Mucosa of gallbladder (tissue), 1 donor: ENCODE measurements at regions not wholly inside any gene's neighbourhood (a gene's known extent, or its start where the extent isn't known, plus 50 kb on each side); places are given as distances from the start of the nearest gene placed in this dataset.

Experiments used
- DNase-seq: peaks from one replicate; pipeline ENCODE4 v3.0.0-alpha.2; 2020; ENCODE audit warnings: low spot score
- donor health status: DM: no; HTN: no; CAD: no.

DNA sequence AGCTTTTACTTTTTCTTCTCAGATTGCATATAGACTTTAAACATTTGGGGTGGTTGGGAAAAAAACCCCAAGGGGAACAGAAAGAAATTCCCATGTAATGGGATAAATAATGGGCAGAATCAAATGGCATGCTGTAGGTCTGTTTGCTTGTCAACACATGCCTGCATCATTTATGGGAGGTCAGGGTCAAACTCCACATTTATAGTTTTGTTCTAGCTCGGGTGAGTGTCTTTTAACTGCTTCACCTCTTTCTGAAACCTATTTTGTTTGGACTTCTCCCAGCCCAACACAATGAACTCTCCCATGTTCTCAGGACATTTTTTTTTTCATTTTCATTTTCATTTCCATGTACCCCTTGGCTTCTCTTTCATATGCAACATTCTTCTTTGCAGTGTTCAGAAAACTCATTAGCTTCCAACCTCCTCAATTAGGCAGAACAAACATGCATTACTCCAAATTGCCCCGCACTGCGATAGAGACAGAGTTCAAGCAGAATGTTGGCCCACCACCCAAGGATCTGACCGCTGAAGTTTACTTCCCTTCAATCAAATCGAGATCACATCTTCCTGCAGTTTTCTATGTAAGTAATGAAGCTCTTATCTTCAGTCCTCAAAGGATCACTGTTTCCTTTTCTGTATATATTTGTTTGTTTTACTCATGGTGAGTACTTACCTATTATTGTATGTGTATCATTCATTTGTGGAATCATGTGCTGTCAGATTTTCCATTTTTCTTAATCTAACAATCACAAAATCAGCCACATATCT, 354.6 kb downstream of the ZSWIM6 start:
- no peak for DNase-seq

DNA sequence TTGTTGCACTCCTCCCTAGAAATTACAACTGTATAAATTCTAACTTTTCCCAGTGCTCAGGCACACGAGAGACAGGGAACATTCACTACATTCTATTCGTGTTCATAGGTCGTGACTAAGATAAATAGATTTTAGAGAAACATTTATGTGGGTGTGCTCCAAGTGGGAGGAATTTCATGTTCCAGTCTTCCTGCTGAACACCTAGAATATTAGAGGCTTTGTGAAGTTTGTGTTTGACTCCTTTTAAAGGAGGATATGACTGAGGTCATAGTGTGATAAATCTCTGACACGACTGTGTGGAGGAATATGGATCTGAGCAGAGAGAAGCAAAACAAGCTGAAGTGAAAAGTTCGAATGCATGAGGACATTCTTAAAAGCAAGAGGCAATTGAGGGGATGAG, 355.3 kb downstream of the ZSWIM6 start:
- no peak for DNase-seq

DNA sequence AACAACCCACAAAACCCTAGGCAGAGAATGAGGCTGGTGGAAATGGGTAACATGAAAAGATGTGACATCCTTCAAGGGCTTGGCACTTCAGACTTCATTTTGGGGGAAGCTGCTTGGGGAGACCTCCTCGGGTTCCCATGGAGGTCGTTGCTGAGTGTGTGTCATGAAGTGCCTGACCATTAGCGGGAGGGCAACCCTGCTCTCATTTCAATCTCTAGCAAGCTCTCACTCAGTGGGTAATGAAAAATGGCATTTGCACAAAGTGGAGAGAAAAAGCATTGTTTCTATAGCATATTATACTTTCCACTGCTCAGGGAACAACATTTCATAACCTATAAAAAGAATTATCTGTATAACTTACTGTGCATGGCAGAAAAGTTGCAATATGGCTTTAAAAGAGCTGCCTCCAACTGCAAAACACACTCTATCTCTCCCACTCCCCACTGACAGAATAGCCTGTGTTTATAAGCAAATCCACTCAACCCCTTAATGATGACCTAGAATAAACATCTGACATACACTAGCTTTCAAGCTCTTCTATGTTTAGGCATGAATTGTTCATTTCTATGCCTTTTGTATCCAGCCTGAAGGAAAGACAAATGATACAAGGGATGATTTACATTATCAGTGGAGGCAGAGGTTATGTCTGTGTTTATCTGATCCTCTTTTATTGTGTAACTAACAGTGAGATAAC, 357.2 kb downstream of the ZSWIM6 start:
- no peak for DNase-seq

DNA sequence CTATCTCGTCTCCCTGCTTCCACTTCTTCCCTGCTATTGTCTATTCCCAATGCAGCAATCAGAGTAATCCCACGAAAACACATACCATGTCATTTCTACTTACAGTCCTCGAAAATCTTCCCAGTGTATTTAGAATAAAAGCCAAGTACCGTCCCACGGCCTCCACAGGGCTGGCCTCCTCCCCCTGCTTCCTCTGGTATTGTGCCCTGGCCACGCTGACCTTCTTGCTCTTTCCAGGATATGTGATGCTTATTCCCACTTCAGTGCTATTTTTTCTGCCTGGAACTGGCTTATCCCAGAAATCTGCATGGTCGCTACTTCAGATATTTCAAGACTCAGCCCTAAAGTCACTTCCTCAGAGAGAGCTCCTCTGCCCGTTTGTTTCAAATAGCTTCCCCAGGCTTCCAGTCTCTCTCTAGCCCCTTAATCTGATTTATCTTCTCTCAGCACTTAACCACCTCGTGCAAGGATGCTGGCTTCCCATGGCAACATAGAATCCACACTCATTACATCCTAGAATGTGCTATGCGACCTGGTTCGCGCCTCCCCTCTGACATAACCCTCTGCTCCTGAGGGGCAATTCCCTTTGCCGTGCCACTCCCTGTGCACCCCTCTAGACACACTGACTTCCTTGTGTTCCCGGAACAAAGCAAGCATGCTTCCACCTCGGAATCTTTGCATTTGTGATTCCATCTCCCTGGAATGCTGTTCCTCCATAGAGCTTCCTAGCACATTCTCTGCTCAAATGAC, 365.9 kb downstream of the ZSWIM6 start:
- DNase-seq = no peak

DNA sequence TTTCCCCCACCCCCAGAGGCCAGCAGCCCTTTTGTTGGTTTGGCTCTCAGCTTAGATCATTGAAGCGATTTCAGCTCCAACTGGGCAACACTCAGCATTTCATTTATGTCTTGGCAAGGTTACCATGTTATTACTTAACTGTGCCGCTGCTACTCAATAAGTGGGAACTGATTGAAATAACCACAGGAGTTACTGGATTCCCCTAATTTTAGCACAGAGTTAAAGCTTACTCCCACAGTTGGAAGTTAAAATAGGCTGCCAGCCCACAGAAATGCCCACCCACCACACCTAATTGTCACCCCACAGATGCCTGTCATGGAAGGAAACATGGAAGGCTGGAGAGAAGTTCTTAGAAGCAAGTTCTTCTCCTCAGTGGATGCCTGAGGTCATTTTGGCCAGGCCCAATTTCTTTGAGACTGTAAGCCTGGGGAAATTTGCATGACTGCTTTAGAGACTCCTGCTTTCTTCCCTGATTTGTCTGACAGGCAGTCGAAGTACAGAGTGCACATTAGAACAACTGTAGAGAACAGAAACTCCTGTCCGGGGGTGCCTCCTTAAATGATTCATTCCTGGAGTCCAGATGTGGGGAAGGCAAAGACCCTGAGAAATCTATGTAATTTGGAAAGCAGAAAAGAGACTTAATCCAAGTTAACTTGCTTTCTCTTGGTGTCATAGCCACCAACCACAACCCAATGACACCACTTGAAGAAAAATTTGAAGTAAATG, 370.0 kb downstream of the ZSWIM6 start:
- no peak for DNase-seq

DNA sequence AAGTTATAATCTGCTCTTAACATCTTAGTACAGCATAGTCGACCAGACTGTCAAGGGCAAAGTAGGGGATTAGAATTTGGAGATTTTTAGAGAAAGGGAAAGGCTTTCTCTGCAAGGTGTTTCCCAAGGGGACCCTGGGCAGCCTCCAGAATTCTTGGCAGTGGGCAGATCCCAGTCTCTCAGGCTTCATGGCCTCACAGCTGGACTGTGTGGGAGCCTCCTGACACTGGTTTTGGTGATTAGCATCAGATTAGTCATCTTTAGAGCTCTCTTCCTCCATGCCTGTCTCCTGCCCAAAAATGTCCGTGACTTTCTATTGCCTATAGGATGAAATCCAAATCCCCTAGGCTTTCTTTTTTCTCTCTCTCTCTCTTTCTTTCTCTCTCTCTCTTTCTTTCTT, 370.7 kb downstream of the ZSWIM6 start:
- DNase-seq = no peak

DNA sequence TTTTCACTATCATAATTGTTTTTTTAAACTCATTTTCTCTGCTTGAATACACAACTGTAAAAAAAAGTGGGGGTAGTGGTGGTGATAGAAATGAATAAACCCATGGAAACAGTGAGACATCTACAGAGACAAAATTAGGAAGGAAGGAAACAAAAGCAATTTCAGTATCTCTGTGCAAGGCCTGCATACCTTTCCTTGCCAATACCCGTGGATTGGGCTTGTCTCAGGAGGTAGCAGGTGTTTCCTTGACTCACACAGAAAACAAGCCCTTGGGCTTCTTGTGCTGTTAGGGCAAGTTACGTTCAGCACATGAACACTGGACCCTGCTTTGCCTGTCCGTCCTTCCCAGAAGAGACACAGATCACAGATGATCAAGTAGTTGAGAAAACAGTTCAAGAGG, 372.2 kb downstream of the ZSWIM6 start:
- DNase-seq = no peak

DNA sequence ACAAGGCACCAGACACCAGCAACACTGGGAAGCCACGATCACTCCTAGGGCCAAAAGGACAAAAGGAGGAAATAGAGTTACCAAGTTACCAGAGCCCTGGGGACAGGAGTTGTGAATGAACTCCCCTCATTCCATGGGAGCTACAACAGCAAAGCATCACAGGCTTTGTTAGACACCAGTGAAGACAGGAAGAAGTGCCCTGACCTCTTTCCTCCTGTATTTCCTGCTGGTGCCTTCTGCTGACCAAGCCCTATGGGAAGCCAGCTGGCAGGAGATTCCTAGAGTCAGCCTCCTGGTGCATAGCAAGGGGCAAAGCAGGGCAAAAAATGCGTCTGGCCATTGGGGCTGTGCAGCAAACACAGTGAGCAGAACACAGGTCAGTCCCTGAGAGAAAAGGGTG, 374.7 kb downstream of the ZSWIM6 start:
- DNase-seq = no peak

DNA sequence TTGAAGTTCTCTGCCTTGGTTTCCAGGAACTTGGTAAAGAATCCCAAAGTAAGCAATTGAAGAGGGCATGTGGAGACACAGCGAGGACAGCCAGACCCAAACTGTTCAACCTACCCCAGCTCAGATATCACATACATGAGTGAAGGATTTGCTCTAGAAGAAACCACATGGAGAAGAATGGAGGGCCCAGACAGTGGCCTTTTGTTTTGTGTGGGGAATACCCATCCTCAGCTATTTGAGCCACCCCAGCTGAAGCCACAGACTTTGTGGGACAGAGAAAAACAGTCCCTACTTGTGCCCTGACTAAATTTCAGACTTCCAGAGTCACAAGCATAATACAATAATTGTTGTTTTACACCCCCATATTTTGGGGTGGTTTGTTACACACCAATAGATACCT, 387.1 kb downstream of the ZSWIM6 start:
- DNase-seq = no peak

DNA sequence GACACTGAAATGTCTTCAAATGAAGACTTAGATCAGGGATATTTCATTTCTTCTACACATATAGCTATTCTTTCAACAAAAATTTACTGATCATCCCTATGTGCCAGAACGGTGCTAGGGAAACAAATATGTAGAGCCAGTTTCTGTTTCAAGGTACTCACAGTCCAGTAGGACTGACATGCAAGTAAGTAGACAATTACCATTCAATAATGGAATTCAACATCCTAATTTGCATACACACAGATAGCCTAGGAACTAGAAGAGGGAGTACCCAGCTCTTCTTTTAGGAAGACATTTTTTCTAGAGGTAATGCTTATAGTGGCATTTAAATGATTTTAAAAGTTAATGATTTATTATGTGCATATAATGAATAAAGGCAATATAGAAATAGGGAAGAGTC, 388.8 kb downstream of the ZSWIM6 start:
- DNase-seq = no peak

DNA sequence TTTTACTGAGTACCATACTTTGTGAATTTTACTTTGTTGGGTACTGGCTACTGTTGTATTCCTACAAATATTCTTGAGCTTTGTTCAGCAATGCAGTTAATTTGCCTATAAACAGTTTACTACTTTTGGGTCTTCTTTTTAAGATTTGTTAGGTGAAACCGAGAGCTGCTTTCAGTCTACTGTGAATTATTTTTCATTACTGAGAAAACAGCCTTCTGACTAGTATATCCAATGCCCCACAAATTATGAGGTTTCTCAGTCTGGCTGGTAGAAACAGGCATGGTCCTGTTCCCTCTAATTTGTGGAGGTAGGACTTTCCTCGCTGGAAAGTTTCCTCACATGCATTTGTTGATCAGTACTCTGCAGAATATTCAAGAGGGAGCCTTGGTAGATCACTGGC, 392.0 kb downstream of the ZSWIM6 start:
- DNase-seq = no peak

DNA sequence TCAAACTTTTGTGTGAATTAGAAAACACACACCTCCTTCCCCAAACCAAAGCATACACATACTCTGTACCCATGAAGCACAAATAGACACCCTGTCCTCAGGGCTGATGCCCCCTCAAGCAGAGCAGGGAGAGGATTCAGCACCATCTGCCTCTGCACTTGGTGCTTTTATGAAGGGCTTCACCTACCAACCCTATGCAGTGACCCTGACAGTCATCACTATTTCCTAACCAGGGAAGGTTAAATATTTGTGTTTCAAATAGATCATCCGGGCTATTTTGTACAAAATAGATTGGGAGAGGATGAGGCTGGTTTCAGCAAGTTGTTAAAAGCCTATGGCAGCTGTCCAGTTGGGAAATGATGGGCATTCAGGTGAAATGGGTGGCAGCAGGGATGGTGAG, 396.2 kb downstream of the ZSWIM6 start:
- no peak for DNase-seq

DNA sequence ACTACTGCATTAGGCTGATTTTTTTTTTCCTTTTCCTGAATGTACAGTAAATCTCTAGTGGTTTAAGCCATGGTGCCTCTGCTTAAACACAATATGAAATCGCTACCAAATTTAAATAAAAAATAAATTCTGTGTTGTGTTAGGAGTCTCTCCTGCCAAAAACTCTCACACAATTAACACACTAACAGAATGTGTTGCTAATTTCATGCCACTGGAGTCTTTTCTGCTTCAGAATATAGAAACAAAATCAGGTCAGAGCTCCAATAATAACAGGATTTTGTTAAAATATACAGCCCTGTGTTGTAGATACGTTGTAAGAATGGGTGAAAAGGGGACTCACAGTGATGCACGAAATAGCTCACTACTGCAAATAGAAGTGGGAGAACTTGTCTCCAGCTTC, 398.8 kb downstream of the ZSWIM6 start:
- no peak for DNase-seq

DNA sequence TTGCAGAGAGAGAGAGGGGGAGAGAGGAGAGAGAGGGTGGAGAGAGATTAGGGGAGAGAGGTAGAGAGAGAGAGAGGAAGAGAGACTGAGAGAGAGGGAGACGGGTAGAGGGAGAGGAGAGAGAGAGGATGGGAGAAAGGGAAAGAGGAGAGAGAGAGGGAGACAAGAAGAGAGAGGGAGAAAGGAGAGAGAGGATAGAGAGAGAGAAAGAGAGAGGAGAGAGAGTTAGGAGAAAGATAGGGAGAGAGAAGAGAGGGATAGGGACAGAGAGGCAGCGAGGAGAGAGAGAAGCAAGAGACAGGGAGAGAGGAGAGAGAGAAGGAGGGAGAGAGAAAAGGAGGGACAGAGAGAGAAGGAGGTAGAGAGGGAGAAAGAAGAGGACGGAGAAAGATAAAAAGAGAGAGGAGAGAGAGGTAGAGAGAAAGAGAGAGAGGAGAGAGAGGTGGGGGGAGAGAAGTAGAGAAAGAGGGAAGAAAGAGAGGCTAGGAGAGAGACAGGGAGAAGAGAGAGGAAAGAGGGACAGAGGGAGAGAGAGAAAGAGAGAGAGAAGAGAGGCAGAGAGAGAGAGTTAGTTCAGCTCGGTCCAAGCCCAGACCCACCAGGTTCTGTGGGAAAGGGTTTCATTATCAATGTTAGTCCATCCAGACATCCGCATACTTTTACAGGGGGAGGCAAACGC, 399.3 kb downstream of the ZSWIM6 start:
- no peak for DNase-seq

DNA sequence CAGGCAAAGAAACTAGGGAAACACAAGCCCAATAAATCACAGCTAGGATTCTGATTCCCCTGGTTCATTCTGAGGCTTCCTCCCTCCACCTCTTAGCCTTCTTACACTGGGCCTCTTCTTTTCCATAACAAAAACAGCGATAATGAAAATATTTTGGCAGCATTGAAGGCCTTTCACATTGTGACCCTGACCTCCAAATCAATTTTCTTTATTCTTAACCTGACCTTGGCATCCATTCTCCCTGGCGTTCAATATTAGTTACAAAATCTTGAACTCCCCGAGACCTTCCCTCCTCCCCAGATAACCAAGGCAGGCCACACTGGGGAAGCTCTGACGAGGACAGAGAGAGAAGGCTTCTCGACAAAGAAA, 399.9 kb downstream of the ZSWIM6 start:
- DNase-seq = peak; percentile 38

DNA sequence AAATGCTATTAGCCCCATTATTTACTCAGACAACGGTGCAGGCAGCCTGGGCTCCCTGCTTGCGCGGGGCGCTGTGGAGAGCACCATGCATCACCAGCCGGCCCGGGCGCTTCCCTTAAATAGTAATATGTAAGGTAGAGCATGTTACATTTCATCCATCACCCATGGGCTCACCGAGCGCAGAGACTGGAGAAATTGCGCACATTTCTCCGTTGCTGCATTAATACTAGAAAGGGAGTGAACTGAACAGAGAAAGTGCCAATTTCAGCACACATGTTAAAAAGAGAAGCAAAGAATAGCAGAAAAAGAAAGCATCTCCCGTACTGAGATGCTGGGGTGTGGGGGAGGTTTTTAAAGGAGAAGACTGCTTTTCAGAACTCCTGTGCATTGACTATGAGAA, 400.3 kb downstream of the ZSWIM6 start:
- DNase-seq = peak; percentile 25

DNA sequence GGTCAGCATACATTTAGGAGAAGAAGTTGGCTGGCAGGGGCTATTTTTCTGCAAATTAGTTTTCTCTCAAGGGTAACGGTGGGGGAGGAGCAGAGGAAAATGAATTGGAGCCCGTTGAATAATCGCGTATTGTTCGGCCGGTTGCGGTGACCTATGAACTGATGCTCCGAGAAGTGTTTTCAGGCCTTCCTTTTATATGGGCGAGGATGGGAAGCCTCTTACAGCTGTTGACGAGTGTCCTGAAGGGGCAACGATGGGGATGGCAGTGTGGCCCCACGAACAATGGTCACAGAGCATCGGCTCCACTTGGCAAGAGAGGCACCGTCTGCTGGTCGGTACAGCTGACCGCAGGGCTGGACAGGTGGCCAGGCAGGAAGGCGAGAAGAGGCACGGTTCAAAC, 400.7 kb downstream of the ZSWIM6 start:
- no peak for DNase-seq

DNA sequence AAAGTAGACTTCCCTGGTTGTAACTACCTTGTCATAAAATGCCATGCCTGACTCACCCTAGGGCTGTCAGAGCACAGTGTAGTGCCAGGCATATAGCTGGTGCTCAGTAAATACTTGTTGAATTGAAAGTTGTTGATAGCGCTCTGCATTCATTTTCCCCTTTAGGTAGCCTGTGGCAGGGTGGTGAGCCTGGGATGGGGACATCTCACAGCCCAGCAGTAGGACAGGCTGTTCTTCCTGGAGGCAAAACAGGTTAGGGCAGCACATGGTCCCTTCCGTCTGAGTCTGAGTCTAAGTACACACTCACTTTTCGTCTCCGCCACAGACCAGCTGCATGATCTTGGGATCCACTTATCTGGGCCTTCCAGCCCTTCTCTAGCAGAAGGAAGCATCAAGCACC, 401.9 kb downstream of the ZSWIM6 start:
- peak; percentile 33 for DNase-seq

DNA sequence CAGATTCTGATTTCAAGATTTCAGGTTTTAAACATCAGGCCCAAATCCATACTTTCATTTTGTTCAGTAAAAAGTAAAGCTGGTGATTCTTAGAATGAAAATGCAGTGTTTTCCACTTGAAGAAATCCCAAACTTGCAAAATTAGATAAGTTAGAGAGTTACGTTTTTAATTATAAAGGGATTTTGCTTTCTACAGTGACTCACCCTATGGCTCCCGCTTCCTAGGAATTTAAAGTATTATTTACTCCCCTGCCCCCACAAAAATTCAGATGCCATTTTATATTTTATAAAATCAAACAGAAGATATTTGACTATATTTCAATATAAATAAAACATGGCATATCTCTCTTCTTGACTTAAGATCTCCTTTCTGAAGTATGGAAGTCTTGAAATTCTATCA, 402.9 kb downstream of the ZSWIM6 start:
- DNase-seq = no peak

DNA sequence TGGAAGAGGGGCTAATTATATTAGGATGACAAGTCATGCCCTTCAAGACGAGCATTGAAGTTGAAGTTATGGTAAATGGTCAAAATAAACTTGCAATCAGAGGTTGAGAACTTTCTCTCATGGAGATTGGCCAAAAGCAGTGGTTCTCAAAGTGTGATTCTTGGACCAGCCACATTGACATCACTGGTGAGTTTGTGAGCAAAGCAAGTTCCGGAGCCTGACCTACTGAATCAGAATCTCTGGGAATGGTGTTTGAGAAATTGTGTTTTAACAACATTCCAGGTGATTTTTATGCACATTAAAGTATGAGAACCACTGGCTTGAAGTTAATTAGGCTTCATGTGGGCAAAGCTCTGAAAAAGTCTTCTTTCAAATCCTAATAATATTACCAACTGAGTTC, 403.5 kb downstream of the ZSWIM6 start:
- no peak for DNase-seq

DNA sequence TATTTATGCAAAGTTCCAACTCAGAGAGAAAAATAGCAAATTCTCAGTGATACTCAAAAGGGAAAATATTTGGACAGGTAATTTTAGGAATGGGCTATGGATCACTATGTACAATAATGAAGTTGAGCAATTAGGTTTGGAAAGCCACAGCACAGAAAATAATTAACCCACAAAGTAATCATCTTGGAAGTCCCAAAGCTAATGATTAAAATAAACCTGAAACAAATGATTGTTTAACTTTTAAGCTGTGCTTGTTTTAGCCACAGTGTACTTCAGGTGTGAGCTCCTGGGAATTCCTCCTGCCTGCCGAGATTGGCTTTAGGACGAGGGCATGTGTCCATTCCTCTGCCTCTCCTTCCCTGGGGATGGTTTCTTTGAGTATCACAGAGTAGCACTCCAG, 403.9 kb downstream of the ZSWIM6 start:
- peak; percentile 28 for DNase-seq
